Mammary epithelial cell (primary cell): ENCODE measurements at regions not wholly inside any gene's neighbourhood (a gene's known extent, or its start where the extent isn't known, plus 50 kb on each side); places are given as distances from the start of the nearest gene placed in this dataset.

Source experiments
- EZH2 ChIP-seq: IDR thresholded peaks from 2 replicates; pipeline ENCODE4 v1.6.1; 2012; ENCODE audit warnings: low read length, inconsistent platforms, borderline replicate concordance
- TF ChIP-seq, protein P1 (sequence below), 2 donors: IDR thresholded peaks in 1 of 2; conservative IDR thresholded peaks in 1 of 2; 2 replicates each; pipeline ENCODE4 v1.5.1; 2011 to 2012; ENCODE audit warnings: inconsistent platforms in 2 of 2, low read length in 2 of 2, mild to moderate bottlenecking in 2 of 2, control low read depth in 1 of 2, low read depth in 1 of 2; ENCODE audit not compliant: insufficient read depth in 1 of 2; ENCODE audit errors: extremely low read depth in 1 of 2

DNA sequence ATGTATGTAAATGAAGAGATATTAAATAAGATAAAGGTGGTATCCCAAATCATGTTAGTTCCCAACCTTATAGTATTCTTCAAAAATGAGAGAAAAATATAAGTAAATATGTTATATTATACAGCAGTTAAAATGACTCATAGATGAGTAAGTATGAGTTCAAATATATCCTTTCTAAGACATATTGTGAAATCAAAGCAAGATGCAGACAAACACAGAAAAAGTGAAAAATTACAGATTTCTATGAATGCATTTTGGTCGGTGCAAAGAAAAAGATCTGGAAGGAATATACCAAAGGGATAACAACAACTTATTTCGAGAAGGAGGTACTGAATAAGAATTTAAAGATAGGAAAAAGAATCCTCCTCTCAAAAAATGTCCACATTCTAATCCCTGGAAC lies 181.2 kb upstream of the TTC14 start:
- TF ChIP-seq, protein P1, sequence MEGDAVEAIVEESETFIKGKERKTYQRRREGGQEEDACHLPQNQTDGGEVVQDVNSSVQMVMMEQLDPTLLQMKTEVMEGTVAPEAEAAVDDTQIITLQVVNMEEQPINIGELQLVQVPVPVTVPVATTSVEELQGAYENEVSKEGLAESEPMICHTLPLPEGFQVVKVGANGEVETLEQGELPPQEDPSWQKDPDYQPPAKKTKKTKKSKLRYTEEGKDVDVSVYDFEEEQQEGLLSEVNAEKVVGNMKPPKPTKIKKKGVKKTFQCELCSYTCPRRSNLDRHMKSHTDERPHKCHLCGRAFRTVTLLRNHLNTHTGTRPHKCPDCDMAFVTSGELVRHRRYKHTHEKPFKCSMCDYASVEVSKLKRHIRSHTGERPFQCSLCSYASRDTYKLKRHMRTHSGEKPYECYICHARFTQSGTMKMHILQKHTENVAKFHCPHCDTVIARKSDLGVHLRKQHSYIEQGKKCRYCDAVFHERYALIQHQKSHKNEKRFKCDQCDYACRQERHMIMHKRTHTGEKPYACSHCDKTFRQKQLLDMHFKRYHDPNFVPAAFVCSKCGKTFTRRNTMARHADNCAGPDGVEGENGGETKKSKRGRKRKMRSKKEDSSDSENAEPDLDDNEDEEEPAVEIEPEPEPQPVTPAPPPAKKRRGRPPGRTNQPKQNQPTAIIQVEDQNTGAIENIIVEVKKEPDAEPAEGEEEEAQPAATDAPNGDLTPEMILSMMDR (conservative IDR thresholded peaks at IDR 0.05 in 1 of 2, IDR thresholded peaks at IDR 0.05 in 1 of 2; ENCODE audit: extremely low read depth in 1 of 2, insufficient read depth in 1 of 2, low read depth in 1 of 2, low read length in 2 of 2) = no peak
- TF ChIP-seq EZH2 = no peak
